ENCODE measurements at regions not wholly inside any gene's neighbourhood (a gene's known extent, or its start where the extent isn't known, plus 50 kb on each side); places are given as distances from the start of the nearest gene placed in this dataset.
"Not testable (repeated sequence)": the region's sequence is repeated elsewhere in the genome, so short reads cannot be mapped to it uniquely, and the experiment has no call there.

- H3K27me3 Mint-ChIP-seq, result no peaks in the 10 kb centered on the region
- TF ChIP-seq EZH2 (IDR thresholded peaks at IDR 0.05; ENCODE audit: borderline replicate concordance, insufficient read depth, low read depth, low read length, poor library complexity, severe bottlenecking), result no peak
- no peak for TF ChIP-seq CTCF (IDR thresholded peaks at IDR 0.05)
- CTCF ChIA-PET, result no interaction called here
- no peak overlapping the region for H2AFZ ChIP-seq (ENCODE audit: insufficient read depth, low read depth, low read length, poor library complexity, severe bottlenecking)
- no peak overlapping the region for H3K27ac ChIP-seq (ENCODE audit: low read length in 2 of 2)
- no peaks in the 10 kb centered on the region for H3K4me1 Mint-ChIP-seq
- intact Hi-C loops (cut with micrococcal nuclease), result no loop called here
- no peak overlapping the region for H3K27ac Mint-ChIP-seq
- no peak for ATAC-seq (ENCODE audit: low read depth)
- DNase-seq, result no peak
- H3K27me3 ChIP-seq (replicated peaks in 1 of 4; ENCODE audit: control extremely low read depth in 1 of 4, control insufficient read depth in 3 of 4, insufficient read depth in 4 of 4, low read length in 3 of 4), result no peaks in the 10 kb centered on the region
- no peak overlapping the region for H3K4me3 Mint-ChIP-seq
- no peak overlapping the region for H3K4me3 ChIP-seq (ENCODE audit: control extremely low read depth in 1 of 5, extremely low read depth in 1 of 5, insufficient read depth in 1 of 5, low read depth in 2 of 5, low read length in 4 of 5)
- H3K9me3 ChIP-seq (ENCODE audit: control extremely low read depth in 1 of 3, control insufficient read depth in 2 of 3, insufficient read depth in 1 of 3, low read length in 2 of 3), result no peaks in the 10 kb centered on the region
- no peaks in the 10 kb centered on the region for H3K4me1 ChIP-seq (ENCODE audit: control insufficient read depth in 2 of 2, insufficient read depth in 2 of 2, low read length in 2 of 2)
- no peaks in the 10 kb centered on the region for H3K36me3 ChIP-seq (replicated peaks in 1 of 2; ENCODE audit: control extremely low read depth in 1 of 2, control insufficient read depth in 1 of 2, extremely low read depth in 1 of 2, insufficient read depth in 2 of 2, low read length in 1 of 2)
- WGBS (ENCODE audit: insufficient coverage), result 82% methylated on average over 3 of the region's 3 CpGs
- peaks cover 5% of the 10 kb centered on the region for H3K9me3 Mint-ChIP-seq (ENCODE audit: insufficient read depth)
- H3K4me2 ChIP-seq (replicated peaks; ENCODE audit: low read depth, low read length, poor library complexity, severe bottlenecking), result no peak overlapping the region
- no peak overlapping the region for H3K9ac ChIP-seq (ENCODE audit: low read length)
- no peaks in the 10 kb centered on the region for H4K20me1 ChIP-seq (ENCODE audit: control insufficient read depth, insufficient read depth, low read length, poor library complexity, severe bottlenecking)
- POLR2A ChIA-PET, result no interaction called here
- H3K79me2 ChIP-seq (ENCODE audit: control insufficient read depth, insufficient read depth, low read length), result no peaks in the 10 kb centered on the region
These were observed 609.4 kb upstream of the SOX9 start for GRCh38 chr17:71511266-71511995.

GRCh38 chr17:71513725-71514124 is 607.1 kb upstream of the SOX9 start:
- H2AFZ ChIP-seq (ENCODE audit: insufficient read depth, low read depth, low read length, poor library complexity, severe bottlenecking); H3K27me3 ChIP-seq (replicated peaks in 1 of 4; ENCODE audit: control extremely low read depth in 1 of 4, control insufficient read depth in 3 of 4, insufficient read depth in 4 of 4, low read length in 3 of 4); DNase-seq; H4K20me1 ChIP-seq (ENCODE audit: control insufficient read depth, insufficient read depth, low read length, poor library complexity, severe bottlenecking); H3K27ac ChIP-seq (ENCODE audit: low read length in 2 of 2); H3K4me1 ChIP-seq (ENCODE audit: control insufficient read depth in 2 of 2, insufficient read depth in 2 of 2, low read length in 2 of 2); ATAC-seq (ENCODE audit: low read depth); H3K27me3 Mint-ChIP-seq; H3K9me3 ChIP-seq (ENCODE audit: control extremely low read depth in 1 of 3, control insufficient read depth in 2 of 3, insufficient read depth in 1 of 3, low read length in 2 of 3); H3K4me2 ChIP-seq (replicated peaks; ENCODE audit: low read depth, low read length, poor library complexity, severe bottlenecking); intact Hi-C loops (cut with micrococcal nuclease); H3K79me2 ChIP-seq (ENCODE audit: control insufficient read depth, insufficient read depth, low read length); H3K4me3 ChIP-seq (ENCODE audit: control extremely low read depth in 1 of 5, extremely low read depth in 1 of 5, insufficient read depth in 1 of 5, low read depth in 2 of 5, low read length in 4 of 5); POLR2A ChIA-PET; H3K36me3 ChIP-seq (replicated peaks in 1 of 2; ENCODE audit: control extremely low read depth in 1 of 2, control insufficient read depth in 1 of 2, extremely low read depth in 1 of 2, insufficient read depth in 2 of 2, low read length in 1 of 2); H3K9ac ChIP-seq (ENCODE audit: low read length); CTCF ChIA-PET; H3K4me3 Mint-ChIP-seq; H3K4me1 Mint-ChIP-seq; H3K27ac Mint-ChIP-seq; H3K9me3 Mint-ChIP-seq (ENCODE audit: insufficient read depth): not testable (repeated sequence)
- 100% methylated on average over 1 of the region's 2 CpGs for WGBS (ENCODE audit: insufficient coverage)

All from B cell (primary cell).